SK-N-SH treated with all-trans-retinoic acid at 6 μM for 48 hours (cell line): ENCODE measurements at regions not wholly inside any gene's neighbourhood (a gene's known extent, or its start where the extent isn't known, plus 50 kb on each side); places are given as distances from the start of the nearest gene placed in this dataset.
"Not testable (repeated sequence)": the region's sequence is repeated elsewhere in the genome, so short reads cannot be mapped to it uniquely, and the experiment has no call there.

Experiments used
- BACH2 ChIP-seq: fragments of 250-450 bp; sonication (Bioruptor Pico); IDR thresholded peaks from 2 replicates; pipeline ENCODE4 v1.9.0; 2021; ENCODE audit warnings: mild to moderate bottlenecking, borderline replicate concordance
- CREB5 ChIP-seq: fragments of 250-450 bp; sonication (Bioruptor Pico); IDR thresholded peaks from 2 replicates; pipeline ENCODE4 v1.5.1; 2020; ENCODE audit warnings: low read depth, mild to moderate bottlenecking, moderate library complexity
- PPARA ChIP-seq: fragments of 250-450 bp; sonication (Bioruptor Pico); IDR thresholded peaks from 2 replicates; pipeline ENCODE4 v1.5.0; 2020; ENCODE audit warnings: mild to moderate bottlenecking, borderline replicate concordance
- ZNF565 ChIP-seq: fragments of 450-650 bp; formaldehyde crosslinking; conservative IDR thresholded peaks from 2 replicates; pipeline ENCODE4 v1.5.0; 2020; ENCODE audit warnings: low read depth, mild to moderate bottlenecking, moderate library complexity

- not testable (repeated sequence) for TF ChIP-seq BACH2; ZNF565 (CRISPR knock-in tag); PPARA (CRISPR knock-in tag); CREB5 (CRISPR knock-in tag)
Measured at GRCh38 chr6:80407976-80408375, 301.5 kb downstream of the BCKDHB start.
